ENCODE measurements at regions not wholly inside any gene's neighbourhood (a gene's known extent, or its start where the extent isn't known, plus 50 kb on each side); places are given as distances from the start of the nearest gene placed in this dataset.
A peak's percentile ranks its signal among the peaks of the same experiment; 100 is the strongest.

DNA sequence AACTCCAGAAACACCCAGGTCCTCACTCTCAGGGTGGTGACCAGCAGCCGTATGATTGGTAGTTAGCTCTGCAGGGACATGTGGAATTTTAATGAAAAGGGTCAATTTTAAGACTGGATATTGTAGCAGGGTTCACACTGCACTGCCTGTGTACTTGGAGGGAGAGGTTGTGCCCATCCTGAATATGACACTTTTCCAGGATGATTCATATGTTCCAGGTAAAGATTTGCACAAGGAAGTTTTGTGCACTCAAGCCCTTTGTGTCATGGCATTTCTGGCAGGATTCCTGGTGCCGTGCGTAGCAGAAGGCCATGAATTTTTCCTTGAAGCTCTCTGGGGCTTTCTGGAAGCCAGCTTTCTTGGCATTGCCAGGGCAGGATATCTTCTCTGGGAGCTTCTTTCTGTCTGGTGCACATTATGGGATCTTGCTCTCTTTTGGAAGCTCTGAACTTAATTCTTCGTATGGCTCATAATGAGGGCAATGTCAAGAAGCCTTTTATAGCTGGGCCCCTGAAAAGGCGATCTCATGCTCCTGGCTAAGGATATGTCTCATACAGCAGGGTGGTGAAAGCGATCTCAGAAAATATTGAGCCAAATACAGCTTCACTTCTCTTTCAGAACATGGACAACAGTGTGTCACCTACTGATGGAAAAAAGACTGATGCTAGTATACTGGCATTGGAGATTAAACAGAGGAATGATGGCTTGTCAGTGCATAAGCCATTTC lies 1133.9 kb downstream of the AACS start:
- DNase-seq, result peak; percentile 9

DNA sequence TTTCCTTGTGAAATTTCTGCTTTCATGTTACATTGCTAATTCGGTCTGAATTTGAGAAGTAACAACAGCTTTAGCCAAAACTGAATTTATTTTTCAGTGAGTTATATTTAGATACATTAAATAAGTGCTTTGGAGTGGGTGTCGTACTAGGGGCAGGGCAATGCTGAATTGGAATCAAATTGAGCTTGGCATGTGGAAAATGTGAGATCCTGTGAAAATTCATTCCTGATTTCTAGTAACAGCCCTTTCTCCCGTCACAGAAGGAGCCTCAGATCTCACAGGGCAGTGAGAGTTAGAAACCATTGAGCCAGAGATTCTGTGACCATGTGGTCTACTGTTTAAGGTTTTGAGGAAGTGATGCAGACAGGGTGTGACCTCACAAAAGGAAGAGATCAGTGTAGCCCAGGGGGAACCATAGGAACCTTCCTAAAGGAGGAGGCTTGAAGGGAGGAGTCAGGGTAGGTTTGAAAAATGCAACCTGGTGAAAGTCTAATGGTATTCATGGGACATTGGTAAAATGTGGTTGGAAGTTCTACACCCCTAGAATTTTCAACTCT lies 1136.8 kb downstream of the AACS start:
- no peak for DNase-seq

DNA sequence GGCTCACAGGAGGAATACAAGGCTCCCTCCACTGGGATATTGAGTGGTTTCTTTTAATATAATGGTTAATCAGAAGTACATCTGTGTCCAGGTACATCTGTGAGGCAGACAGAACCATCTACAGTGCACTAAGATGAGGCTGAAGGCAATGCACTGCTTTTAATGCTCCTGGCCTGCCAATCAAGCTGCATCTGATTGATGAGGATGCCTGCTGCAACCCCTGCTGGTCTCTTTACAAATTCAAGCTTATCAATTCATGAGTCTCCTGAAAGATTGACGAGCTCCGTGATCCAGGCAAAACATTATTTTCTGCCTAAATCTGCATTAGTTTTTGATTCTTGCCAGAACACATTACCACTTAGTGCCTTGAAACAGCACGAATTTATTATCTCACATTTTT lies 1139.1 kb downstream of the AACS start:
- DNase-seq, result no peak

DNA sequence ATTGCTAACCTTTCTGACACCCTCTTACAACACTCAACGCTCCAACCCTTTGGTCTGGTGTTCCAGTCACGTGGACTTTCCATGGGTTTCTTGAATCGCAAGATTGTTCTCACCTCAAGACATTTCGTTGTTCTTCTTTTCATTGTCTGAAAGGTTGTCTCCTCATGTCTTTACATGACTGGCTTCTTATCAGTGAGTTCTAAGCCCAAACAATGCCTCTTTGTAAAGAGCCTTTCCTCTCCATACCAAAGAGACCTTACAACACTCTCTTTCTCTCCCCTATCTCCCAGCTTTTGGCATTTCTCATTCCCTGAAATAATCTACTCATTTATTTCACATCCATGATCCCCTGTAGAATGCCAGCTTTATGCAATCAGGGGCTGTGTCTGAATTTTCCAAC lies 1144.8 kb downstream of the AACS start:
- DNase-seq, result no peak

DNA sequence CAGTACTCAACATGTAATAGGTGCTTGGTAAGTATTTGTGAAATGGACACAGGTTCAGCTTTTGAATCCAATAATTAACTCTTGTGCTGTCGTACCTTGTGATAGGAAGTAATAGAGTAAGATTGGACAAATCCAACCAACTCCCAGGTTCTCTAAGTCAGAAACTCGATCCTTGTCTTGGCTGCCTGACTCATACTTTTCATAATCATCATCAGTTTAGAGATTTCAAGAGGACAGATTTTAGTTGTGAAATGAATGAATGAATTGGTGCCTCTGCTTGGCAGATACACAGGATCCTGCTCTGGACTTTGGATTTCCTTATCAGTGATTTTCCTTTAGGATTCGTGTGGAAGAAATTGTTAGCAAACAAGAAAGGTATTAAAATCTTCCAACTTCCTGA lies 1145.2 kb downstream of the AACS start:
- DNase-seq, result no peak

DNA sequence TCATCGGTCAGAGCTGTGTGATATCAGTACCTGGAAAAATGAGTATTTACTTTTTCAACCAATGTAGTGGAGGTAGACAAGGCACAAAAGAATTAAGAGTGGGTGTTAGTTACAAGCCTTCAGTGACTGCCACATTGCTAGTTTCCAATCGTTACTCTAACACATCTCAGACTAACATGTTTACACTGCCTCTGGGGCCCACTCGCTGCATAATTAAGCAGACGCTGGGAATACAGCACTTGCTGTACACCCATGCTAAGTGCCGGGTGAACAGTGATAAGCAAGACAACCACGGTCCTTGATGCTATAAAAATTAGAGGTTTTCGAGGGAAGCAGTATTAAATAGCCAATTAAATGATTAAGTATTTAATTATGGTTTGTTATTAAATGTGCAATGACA lies 1147.6 kb downstream of the AACS start:
- DNase-seq, result no peak

DNA sequence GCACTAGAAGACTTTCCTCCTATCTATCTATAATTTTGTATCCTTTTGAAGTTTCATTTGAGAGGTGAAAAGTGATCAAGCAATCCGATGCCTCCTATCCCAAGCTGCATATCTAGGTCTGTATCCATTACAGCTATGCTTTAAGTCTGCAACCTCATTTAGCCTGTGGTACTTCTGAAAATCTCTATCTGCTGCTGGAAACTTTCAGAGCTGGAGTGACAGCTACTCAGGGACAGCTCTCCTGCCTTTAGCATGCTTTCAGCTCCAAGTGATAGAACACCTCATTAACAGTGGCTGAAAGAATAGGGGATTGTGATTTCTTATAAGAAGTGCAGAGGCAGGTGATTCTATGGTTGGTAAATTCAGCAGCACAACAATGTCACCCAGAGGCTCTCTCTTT lies 1153.5 kb downstream of the AACS start:
- DNase-seq, result no peak

DNA sequence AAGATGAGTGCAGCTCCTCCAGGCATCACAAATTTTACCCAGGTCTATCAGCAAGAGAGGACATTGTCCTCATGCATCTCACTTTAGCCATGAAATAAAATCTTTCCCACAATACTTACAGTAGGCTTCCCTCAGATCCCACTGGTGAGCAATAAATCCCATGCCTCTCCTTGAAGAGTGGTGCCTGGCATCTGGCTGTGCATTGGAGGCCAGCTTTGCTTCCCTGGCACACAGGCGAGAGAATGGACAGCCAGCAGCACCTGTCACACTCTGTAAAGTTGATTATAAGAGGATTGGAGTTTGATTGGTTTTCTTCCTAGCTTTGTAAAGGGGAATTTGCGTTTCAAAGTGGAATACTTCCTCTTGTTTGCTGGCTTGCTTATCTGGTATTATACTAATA lies 1153.9 kb downstream of the AACS start:
- peak; percentile 43 for DNase-seq

DNA sequence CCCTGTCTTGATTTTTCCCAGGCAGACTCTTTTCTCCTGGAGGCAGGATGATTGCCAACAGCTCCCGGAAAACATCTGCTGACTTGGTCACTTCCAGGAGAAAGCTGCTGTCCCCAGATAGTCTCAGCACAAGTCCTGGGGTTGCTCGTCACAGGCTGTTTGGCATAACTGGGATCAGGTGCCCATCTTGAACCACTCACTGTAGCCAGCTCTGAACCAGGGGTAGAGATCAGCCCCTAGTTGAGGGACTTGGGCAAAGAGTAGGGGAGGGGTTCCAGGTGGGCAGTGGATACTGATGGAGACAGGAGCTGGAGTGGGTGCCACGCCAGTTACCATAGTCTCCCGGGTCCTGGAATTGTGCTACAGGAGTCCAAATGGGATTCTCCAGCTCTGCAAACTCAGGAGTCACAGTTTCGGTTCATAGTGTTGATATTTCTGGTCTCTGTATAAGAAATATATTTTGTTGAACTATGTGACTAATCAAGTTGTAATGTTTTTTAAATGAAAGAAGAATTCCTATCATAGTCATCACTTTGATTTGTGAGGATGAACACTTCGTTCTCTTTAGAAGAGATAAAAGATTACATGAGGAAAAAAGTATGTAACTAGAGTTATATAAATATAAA lies 1154.5 kb downstream of the AACS start:
- DNase-seq, result peak; percentile 39

DNA sequence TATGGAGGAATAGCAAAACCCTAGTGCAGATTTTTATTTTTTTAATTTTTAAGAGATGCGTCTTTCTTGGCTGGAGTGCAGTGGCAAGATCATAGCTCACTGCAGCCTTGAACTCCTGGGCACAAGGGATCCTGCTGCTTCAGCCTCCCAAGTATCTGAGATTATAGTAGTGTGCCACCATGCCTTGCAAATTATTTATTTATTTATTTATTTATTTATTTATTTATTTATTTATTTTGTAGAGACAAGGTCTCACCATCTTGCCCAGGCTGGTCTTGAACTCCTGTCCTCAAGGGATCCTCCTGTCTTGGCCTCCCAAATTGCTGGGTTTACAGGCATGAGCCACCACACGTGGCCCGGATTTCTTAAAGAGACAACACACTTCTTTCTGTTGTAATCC lies 1158.8 kb downstream of the AACS start:
- no peak for DNase-seq

DNA sequence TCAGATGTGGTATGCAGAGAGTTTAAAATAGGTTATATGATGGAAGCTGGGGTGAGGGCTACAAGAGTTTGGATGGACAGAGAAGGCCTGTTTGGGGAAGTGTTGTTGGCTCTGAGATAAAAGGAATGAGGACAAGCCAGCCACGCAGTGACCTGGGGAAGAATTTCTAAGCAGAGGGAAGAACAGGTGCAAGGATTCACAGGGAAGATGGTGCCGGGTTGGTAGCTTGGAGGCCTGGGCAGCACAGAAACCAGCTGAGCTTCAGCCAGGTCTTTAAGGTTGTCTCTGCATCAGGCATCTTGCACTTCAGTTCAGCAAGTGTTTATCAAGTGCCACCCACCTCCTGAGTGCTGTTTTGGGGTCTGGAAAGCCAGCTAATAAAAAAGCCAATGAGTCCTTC lies 1163.7 kb downstream of the AACS start:
- DNase-seq, result no peak

DNA sequence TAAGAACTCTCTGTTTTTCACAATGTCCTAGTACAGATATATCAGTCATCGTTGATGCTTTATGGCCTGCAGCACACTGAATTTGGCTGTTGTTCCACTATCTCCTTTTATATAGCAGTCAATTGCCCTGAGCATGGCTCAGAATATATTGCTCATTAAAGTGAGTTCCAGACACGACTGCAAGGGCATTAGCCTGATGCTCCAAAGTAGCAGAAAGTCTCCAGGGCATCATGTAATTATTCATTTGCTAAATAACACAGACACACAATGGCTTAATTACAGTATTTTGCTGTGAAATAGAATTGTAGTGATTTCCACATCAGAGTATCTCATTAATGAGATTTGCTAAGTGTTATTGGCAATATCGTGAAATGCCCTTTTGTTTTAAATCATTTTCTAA lies 1167.5 kb downstream of the AACS start:
- no peak for DNase-seq

DNA sequence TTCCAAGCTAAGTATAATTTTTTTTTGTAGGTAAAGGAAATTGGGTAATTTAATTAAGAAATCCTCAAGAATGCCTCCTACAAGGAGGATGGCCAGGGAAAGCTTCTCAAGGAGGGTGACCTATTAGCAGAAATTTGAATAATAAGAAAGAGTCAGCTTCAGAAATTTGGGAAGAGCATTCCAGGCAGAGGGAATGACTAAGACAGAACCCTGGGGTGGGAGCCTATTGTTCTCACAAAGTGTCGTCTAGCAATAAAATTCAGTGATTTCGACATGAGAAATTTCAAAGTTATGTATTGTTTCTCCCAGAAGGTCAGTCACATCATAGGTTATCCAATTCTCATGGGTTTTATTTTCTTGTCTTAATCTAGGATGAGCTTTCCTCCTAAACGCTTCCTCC lies 1168.4 kb downstream of the AACS start:
- no peak for DNase-seq

DNA sequence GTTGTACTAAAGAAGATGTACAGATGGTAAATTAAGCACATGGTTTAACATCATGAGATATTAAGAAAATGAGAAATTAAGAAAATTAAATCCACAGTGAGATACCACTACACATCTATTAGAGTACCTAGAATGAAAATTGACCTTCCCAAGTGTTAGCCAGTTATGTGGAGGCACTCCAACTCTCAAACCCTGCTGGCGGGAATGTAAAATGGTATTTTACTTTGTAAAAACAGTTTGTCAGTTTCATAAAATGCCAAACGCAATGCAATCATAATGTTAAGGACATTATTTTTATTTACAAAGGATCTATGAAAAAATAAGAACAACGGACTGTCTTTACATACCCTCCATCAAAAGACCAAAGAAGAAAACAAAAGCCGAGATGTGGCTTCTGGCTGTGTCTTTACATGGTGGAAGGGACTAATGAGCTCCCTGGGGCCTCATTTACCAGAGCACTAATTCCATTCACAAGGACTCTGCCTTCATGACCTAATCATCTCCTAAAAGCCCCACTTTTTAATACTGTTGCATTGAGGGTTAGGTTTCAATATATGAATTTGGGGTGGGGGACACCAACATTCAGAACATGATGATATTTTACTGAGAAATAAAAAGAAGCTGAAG lies 1178.7 kb downstream of the AACS start:
- DNase-seq, result no peak

DNA sequence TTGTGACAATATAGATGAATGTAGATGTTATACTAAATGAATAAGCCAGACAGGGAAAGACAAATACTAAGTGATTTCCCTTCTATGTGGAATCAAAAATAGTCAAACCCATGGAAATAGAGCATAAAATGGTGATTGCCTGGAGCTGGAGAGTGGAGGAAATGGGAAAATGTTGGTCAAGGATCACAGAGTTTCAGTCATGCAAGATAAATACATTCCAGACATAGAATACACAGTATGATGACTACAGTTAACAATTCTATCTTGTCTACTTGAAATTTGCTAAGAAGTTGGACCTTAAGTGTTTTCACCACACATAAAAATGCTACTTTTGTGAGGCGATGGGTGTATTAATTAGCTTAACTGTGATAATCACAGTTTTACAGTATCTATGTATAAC lies 1182.7 kb downstream of the AACS start:
- no peak for DNase-seq

DNA sequence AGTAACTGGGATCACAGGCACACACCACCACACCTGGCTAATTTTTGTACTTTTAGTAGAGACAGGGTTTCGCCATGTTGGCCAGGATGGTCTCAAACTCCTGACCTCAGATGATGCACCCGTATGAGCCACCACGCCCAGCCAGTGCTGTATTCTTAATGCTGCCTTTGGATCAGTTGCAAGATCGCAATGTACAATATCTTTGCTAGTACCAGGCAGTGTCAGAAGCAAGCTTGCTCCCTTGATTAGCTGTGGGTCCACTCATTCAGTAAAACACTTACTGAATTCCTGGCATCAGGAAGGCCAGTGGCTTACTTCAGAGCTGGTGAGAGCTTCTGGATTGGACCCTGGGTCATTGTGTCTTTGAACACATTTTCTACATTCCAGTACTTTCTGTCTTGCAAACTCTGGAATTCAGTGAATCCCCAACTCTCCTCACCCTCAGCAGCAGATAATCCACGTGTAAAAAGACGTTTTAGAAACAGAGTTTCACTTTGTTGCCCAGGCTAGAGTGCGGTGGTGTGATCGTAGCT lies 1183.7 kb downstream of the AACS start:
- no peak for DNase-seq

DNA sequence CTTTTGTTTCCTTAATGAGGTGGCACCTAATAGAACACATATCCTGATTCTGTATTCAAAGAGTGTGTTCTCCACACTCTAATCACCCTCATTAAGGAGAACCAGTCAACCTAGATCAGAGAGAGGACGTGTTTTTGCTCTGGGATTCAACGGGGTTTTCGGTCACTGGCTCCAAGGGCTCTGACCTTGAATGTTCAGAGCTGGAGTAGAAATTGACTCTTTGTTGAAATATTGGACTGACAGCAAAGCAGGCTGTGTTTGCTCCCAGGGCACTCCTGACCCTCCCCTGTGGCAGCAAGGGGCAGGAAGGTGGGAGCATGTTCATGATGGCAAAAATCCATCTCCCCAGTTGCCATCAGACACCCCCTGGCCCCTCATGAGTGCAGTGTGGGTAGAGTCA lies 1193.0 kb downstream of the AACS start:
- no peak for DNase-seq

DNA sequence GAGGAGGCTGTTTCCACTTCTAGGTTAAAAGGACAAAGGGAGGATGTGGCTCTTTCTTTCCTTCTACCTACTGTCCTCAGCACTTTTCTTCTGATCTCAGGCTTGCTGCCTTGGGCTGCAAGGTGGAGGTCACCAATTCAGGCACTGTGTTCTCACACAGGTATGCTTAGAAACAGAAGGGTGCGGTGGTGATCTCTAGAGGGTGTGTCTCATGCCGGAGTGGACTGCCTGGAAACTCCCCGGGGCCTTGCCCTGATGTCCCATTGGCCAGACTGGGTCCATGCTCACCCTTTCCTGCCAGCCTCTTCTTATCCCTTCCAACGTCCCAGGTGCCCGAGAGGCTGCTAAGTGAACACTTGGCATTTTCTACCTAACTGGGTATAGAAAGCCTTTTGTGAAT lies 1197.6 kb downstream of the AACS start:
- DNase-seq, result no peak

DNA sequence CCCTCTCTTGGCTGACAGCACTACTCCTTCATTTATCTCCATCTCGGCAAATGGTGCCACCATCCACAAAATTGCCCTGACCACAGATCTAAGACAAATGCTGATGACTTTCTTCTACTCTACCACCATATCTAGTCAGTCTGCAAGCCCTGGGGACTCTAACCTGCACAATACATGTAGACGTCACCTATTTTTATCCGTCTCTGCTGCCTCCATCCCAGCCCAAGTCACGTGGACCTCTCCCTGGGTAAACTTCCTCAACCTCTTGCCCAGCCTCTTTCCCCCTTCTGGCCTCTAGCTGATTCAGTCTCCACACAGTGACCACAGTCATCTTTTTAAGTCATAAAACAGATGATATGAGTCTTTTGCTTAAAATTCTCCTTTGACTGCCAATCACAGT lies 1203.0 kb downstream of the AACS start:
- no peak for DNase-seq

DNA sequence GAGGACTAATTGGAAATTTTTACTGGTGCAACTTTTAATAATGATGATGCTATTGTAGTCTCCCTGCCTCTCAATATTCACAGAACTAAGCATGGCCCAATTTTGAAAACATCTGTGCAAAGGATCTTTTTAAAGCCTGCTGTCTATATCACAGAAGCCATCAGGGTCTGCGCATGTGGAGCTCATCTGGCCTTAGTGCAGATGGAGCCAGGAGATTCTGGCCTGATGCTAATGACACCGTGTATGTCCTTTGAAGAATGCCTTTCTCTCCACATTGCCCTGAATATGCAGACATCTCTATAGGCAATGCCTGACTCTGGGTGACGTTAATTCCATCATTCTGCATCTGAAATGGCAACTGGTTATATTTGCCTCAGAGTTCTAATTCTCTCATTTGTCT lies 1205.9 kb downstream of the AACS start:
- no peak for DNase-seq

DNA sequence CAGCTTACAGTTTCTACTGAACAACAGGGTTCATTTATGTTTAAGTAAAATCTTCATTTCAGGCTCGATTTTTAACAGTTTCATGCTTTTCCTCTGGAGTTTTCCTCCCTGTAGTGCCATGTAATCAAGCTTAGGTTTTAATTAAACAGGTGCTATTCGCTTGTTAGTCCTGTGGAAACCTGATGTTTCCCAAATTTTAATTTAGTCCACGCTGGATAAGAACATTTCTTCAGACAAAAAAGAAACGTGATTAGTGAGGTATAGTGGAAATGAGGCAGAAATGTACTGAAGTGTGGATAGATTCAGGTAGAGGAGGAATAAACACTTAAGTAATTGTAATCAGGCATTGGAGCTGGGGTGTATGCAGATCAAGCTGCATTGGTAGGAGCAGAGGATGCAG lies 1217.5 kb downstream of the AACS start:
- no peak for DNase-seq

DNA sequence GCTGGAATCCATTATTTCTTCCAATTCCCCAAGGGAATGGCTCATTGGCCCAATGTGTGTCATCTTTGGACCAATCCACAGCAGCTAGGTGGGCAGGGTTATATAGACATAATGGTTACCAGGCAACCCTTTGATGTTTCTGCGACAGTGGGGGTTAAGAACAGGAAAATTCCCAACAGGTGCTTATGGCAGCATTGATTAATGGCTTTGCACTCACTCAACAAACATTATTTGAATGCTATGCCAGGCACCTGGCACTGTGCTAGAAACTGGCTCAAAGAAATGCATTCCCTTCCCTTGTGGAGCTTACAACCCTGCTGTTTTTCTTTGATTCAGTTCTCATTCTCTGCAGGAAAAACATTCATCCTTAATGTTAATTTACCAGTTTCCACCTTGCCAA lies 1221.0 kb downstream of the AACS start:
- no peak for DNase-seq

DNA sequence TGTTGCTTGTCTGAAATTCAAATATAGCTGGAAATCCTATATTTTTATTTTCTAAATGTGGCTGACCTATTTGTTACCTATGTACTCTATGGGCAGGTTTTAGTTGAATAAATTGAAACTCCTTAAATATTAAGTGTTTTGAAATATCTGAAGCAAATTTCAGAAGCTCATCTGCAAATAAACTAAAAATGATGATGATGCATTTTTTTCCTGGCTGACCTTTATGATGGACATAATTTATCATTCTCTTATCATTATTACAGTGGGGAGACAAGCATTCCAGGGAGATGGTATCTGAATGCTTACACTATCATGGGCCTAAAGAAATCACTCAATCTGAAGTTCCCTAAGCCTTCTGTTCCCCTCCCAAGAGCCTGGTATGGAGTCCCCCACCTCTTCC lies 1225.2 kb downstream of the AACS start:
- no peak for DNase-seq
